Neural progenitor cell (in vitro differentiated cells): ENCODE measurements at regions not wholly inside any gene's neighbourhood (a gene's known extent, or its start where the extent isn't known, plus 50 kb on each side); places are given as distances from the start of the nearest gene placed in this dataset.

ENCODE experiments used
- DNase-seq: peaks from one replicate; pipeline ENCODE4 v3.0.0-alpha.2; 2016; ENCODE audit warnings: low spot score
- H2AFZ ChIP-seq: fragments of 200-600 bp; sonication (generic); replicated peaks from 2 replicates; pipeline ENCODE4 v1.6.1; 2016; ENCODE audit warnings: antibody characterized with exemption
- H3F3A ChIP-seq: fragments of 200-600 bp; sonication (generic); 2 replicates; pipeline ENCODE4 v1.6.1; 2016; ENCODE audit warnings: antibody characterized with exemption, low read depth
- H3K27ac ChIP-seq: fragments of 200-600 bp; sonication (generic); 2 replicates; pipeline ENCODE4 v1.5.1; 2016; ENCODE audit warnings: mild to moderate bottlenecking
- H3K27me3 ChIP-seq: fragments of 200-600 bp; sonication (generic); 2 replicates; pipeline ENCODE4 v1.6.1; 2016; ENCODE audit warnings: mild to moderate bottlenecking, moderate library complexity
- H3K36me3 ChIP-seq: fragments of 200-600 bp; sonication (generic); 2 replicates; pipeline ENCODE4 v1.5.1; 2016
- H3K4me1 ChIP-seq: fragments of 200-600 bp; sonication (generic); 2 replicates; pipeline ENCODE4 v1.6.1; 2016; ENCODE audit warnings: mixed run types
- H3K4me2 ChIP-seq: fragments of 200-600 bp; sonication (generic); 2 replicates; pipeline ENCODE4 v1.6.1; 2016
- H3K4me3 ChIP-seq: fragments of 200-600 bp; sonication (generic); 2 replicates; pipeline ENCODE4 v1.5.1; 2016
- H3K79me2 ChIP-seq: fragments of 200-600 bp; sonication (generic); 2 replicates; pipeline ENCODE4 v1.6.1; 2016; ENCODE audit warnings: low read depth
- H3K9ac ChIP-seq: fragments of 200-600 bp; sonication (generic); 2 replicates; pipeline ENCODE4 v1.6.1; 2016
- H3K9me3 ChIP-seq: fragments of 200-600 bp; sonication (generic); 2 replicates; pipeline ENCODE4 v1.5.1; 2016; ENCODE audit warnings: low read depth
- H4K20me1 ChIP-seq: fragments of 200-600 bp; sonication (generic); 2 replicates; pipeline ENCODE4 v1.6.1; 2016; ENCODE audit warnings: low read depth
- H3K27ac Mint-ChIP-seq: 3 replicates; pipeline ENCODE4 v1.8.0; 2021; ENCODE audit warnings: mixed read lengths
- H3K27me3 Mint-ChIP-seq: 2 replicates; pipeline ENCODE4 v1.8.0; 2022; ENCODE audit warnings: low read depth, mild to moderate bottlenecking, inconsistent platforms, moderate library complexity, mixed read lengths; ENCODE audit not compliant: insufficient read depth
- H3K36me3 Mint-ChIP-seq: 3 replicates; pipeline ENCODE4 v1.8.0; 2021; ENCODE audit warnings: mixed read lengths
- H3K4me1 Mint-ChIP-seq: 3 replicates; pipeline ENCODE4 v1.8.0; 2021; ENCODE audit warnings: mixed read lengths
- H3K4me3 Mint-ChIP-seq: 3 replicates; pipeline ENCODE4 v1.8.0; 2021; ENCODE audit warnings: mild to moderate bottlenecking, moderate library complexity, mixed read lengths
- H3K9me3 Mint-ChIP-seq: 3 replicates; pipeline ENCODE4 v1.8.0; 2020; ENCODE audit warnings: mixed read lengths
- EZH2 ChIP-seq: fragments of 200-600 bp; sonication (generic); IDR thresholded peaks from 2 replicates; pipeline ENCODE4 v1.6.1; 2017; ENCODE audit warnings: antibody characterized with exemption, mild to moderate bottlenecking, moderate library complexity
- EZH2phosphoT487 ChIP-seq: fragments of 200-600 bp; sonication (generic); IDR thresholded peaks from 2 replicates; pipeline ENCODE4 v1.6.1; 2017; ENCODE audit warnings: antibody characterized with exemption
- TF ChIP-seq, protein P1 (sequence below): fragments of 200-600 bp; sonication (generic); IDR thresholded peaks from 2 replicates; pipeline ENCODE4 v1.5.1; 2017; ENCODE audit warnings: antibody characterized with exemption, mild to moderate bottlenecking

DNA sequence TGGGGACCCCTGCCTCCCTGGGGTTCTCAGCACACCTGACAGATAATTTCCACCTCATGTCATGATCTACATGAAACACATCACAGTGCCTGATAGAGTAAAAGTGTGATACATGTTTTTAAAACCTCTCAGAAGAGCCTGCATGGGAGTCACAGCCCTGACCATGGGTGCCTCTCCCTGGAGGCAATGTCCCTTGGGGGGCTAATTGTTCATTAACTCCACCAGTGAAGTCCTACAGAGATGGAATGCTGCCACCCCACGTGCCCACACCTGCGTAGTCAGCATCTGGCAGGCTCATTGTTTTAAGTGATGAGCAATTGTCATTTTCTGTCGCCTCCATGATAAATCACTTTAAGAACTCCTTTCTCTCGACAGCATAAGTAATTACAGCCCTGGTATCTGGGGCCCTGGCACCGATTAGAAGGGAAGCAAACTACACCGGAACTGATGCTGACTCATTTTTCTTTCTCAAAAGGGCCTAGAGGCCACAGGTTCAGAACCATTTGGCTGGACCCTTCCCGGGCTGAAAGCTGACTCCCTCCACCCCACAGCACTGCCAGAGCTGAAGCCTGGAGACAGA is 109.6 kb upstream of the GJB5 start:
- no peak for TF ChIP-seq EZH2phosphoT487
- TF ChIP-seq EZH2, result no peak
- TF ChIP-seq, protein P1, sequence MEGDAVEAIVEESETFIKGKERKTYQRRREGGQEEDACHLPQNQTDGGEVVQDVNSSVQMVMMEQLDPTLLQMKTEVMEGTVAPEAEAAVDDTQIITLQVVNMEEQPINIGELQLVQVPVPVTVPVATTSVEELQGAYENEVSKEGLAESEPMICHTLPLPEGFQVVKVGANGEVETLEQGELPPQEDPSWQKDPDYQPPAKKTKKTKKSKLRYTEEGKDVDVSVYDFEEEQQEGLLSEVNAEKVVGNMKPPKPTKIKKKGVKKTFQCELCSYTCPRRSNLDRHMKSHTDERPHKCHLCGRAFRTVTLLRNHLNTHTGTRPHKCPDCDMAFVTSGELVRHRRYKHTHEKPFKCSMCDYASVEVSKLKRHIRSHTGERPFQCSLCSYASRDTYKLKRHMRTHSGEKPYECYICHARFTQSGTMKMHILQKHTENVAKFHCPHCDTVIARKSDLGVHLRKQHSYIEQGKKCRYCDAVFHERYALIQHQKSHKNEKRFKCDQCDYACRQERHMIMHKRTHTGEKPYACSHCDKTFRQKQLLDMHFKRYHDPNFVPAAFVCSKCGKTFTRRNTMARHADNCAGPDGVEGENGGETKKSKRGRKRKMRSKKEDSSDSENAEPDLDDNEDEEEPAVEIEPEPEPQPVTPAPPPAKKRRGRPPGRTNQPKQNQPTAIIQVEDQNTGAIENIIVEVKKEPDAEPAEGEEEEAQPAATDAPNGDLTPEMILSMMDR, result no peak
- no peak for DNase-seq

DNA sequence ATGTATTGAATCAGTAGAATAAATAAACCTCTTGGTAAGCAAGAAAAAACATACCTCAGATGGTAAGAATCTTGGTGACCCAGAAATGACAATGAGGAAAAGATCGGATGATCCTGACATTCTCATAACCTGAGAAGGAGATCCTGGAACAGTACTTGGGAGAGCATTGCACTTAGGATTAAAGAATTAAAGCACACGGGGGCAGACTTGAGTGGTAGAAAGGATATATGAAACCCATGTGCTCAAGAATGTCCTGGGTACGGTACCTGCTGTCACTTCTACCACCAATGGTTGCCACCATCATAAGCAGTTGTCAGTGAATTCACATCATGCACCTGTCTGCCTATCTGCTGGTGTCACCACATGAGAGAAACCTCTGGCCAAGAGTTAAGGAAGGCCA is 108.9 kb upstream of the GJB5 start:
- no peaks in the 10 kb centered on the region for H3K9me3 ChIP-seq
- H3K79me2 ChIP-seq, result no peaks in the 10 kb centered on the region
- H3K27ac ChIP-seq, result no peak overlapping the region
- Mint-ChIP-seq H3K4me1 (no peaks in the 10 kb centered on the region), H3K27me3 (peaks cover 2% of the 10 kb centered on the region), H3K36me3 (no peaks in the 10 kb centered on the region), H3K27ac (no peak overlapping the region), H3K9me3 (no peaks in the 10 kb centered on the region), H3K4me3 (no peak overlapping the region)
- H3K4me2 ChIP-seq, result no peak overlapping the region
- no peak overlapping the region for H2AFZ ChIP-seq
- no peak for DNase-seq
- H4K20me1 ChIP-seq, result no peaks in the 10 kb centered on the region
- no peaks in the 10 kb centered on the region for H3K36me3 ChIP-seq
- no peak for TF ChIP-seq EZH2
- TF ChIP-seq EZH2phosphoT487, result no peak
- TF ChIP-seq, protein P1, result no peak
- H3K9ac ChIP-seq, result no peak overlapping the region
- H3K27me3 ChIP-seq, result no peaks in the 10 kb centered on the region
- no peak overlapping the region for H3K4me3 ChIP-seq
- H3F3A ChIP-seq, result peaks cover 6% of the 10 kb centered on the region
- H3K4me1 ChIP-seq, result peaks cover 5% of the 10 kb centered on the region

More for the DNA sequence above, 109.6 kb upstream of the GJB5 start:
- no peaks in the 10 kb centered on the region for H3K36me3 ChIP-seq
- H3K4me3 ChIP-seq, result no peak overlapping the region
- no peaks in the 10 kb centered on the region for H3K27me3 ChIP-seq
- no peak overlapping the region for H2AFZ ChIP-seq
- Mint-ChIP-seq H3K27me3 (peaks cover 3% of the 10 kb centered on the region), H3K4me3 (no peak overlapping the region), H3K27ac (no peak overlapping the region), H3K9me3 (no peaks in the 10 kb centered on the region), H3K36me3 (no peaks in the 10 kb centered on the region), H3K4me1 (no peaks in the 10 kb centered on the region)
- H3K79me2 ChIP-seq, result no peaks in the 10 kb centered on the region
- H3F3A ChIP-seq, result peaks cover 11% of the 10 kb centered on the region
- no peak overlapping the region for H3K9ac ChIP-seq
- H3K9me3 ChIP-seq, result no peaks in the 10 kb centered on the region
- peaks cover 5% of the 10 kb centered on the region for H3K4me1 ChIP-seq
- no peaks in the 10 kb centered on the region for H4K20me1 ChIP-seq
- no peak overlapping the region for H3K27ac ChIP-seq
- H3K4me2 ChIP-seq, result no peak overlapping the region

DNA sequence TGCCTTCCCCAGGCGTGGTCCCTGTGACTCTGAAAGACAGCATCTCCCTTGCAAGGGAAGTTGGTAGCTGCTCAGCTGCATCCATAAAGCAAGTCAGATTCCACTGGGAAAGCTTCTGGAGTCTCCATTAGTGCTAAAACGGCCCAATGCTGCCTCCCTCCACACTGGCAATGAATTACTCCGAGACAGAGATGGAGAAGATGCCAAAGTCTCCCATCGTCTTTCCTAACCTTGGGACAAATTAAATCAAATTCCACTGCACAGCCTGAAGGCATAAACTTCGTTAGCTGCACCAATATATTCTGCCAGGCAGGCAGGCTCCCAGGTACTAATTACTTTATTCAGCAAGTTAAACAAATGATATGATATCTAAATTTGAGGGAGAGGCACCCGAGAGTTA is 106.3 kb upstream of the GJB5 start:
- H2AFZ ChIP-seq, result no peak overlapping the region
- no peaks in the 10 kb centered on the region for H3K4me1 ChIP-seq
- no peaks in the 10 kb centered on the region for H3K79me2 ChIP-seq
- no peaks in the 10 kb centered on the region for H3K9me3 Mint-ChIP-seq
- no peak overlapping the region for H3K4me2 ChIP-seq
- H3K27ac Mint-ChIP-seq, result no peak overlapping the region
- peaks cover 6% of the 10 kb centered on the region for H3K27me3 Mint-ChIP-seq
- no peaks in the 10 kb centered on the region for H3K36me3 Mint-ChIP-seq
- TF ChIP-seq, protein P1, result no peak
- TF ChIP-seq EZH2 (no peak), EZH2phosphoT487 (no peak)
- H3K36me3 ChIP-seq, result no peaks in the 10 kb centered on the region
- H3K27ac ChIP-seq, result no peak overlapping the region
- no peaks in the 10 kb centered on the region for H3K9me3 ChIP-seq
- H3K4me3 ChIP-seq, result no peak overlapping the region
- DNase-seq, result no peak
- no peaks in the 10 kb centered on the region for H3K27me3 ChIP-seq
- no peak overlapping the region for H3K9ac ChIP-seq
- peaks cover under 1% of the 10 kb centered on the region for H3K4me1 Mint-ChIP-seq
- H4K20me1 ChIP-seq, result no peaks in the 10 kb centered on the region
- H3F3A ChIP-seq, result no peaks in the 10 kb centered on the region
- H3K4me3 Mint-ChIP-seq, result no peak overlapping the region
